Colonic mucosa (tissue), 4 donors: ENCODE measurements at regions not wholly inside any gene's neighbourhood (a gene's known extent, or its start where the extent isn't known, plus 50 kb on each side); places are given as distances from the start of the nearest gene placed in this dataset.

ENCODE experiments used
- DNase-seq: peaks from one replicate; pipeline ENCODE4 v3.0.0-alpha.2; 2020
- H3K27ac ChIP-seq: fragments of 200-600 bp; one replicate; pipeline ENCODE4 v1.8.0; 2021
- H3K27me3 ChIP-seq: fragments of 200-600 bp; one replicate; pipeline ENCODE4 v1.8.0; 2021
- H3K36me3 ChIP-seq: fragments of 200-600 bp; one replicate; pipeline ENCODE4 v1.8.0; 2021
- H3K4me1 ChIP-seq: fragments of 200-600 bp; one replicate; pipeline ENCODE4 v1.8.0; 2021; ENCODE audit warnings: mild to moderate bottlenecking
- H3K4me3 ChIP-seq: fragments of 200-600 bp; one replicate; pipeline ENCODE4 v1.8.0; 2021
- H3K9ac ChIP-seq, 2 donors: one replicate each; pipeline ENCODE4 v1.7.0; 2013; ENCODE audit warnings: control low read depth in 2 of 2, low read depth in 2 of 2, low read length in 2 of 2
- H3K9me3 ChIP-seq: fragments of 200-600 bp; one replicate; pipeline ENCODE4 v1.8.0; 2021
- intact Hi-C: fragments of 100-400 bp; cut with DNase I; formaldehyde crosslinking; loops from one replicate; pipeline ENCODE4 v1.14.1; 2022
- TF ChIP-seq, protein P1 (sequence below): fragments of 200-600 bp; IDR thresholded peaks from one replicate; pipeline ENCODE4 v1.8.0; 2022; ENCODE audit warnings: antibody characterized with exemption, mild to moderate bottlenecking
- donor health status: healthy.
- donor health status: DM: no; HTN: no; CAD: no.
- donor health status: DM: no; HTN: no; CAD: no.

GRCh38 chrX:110938977-110939732 lies 143.5 kb upstream of the CHRDL1 start:
- no peak overlapping the region for H3K27ac ChIP-seq
- no peak for DNase-seq

GRCh38 chrX:110924871-110925270 lies 129.3 kb upstream of the CHRDL1 start:
- Histone ChIP-seq H3K4me3 (no peak overlapping the region), H3K9me3 (no peaks in the 10 kb centered on the region), H3K4me1 (no peaks in the 10 kb centered on the region), H3K9ac (no peak overlapping the region), H3K27ac (no peak overlapping the region), H3K27me3 (peaks cover 4% of the 10 kb centered on the region), H3K36me3 (no peaks in the 10 kb centered on the region)
- TF ChIP-seq, protein P1, sequence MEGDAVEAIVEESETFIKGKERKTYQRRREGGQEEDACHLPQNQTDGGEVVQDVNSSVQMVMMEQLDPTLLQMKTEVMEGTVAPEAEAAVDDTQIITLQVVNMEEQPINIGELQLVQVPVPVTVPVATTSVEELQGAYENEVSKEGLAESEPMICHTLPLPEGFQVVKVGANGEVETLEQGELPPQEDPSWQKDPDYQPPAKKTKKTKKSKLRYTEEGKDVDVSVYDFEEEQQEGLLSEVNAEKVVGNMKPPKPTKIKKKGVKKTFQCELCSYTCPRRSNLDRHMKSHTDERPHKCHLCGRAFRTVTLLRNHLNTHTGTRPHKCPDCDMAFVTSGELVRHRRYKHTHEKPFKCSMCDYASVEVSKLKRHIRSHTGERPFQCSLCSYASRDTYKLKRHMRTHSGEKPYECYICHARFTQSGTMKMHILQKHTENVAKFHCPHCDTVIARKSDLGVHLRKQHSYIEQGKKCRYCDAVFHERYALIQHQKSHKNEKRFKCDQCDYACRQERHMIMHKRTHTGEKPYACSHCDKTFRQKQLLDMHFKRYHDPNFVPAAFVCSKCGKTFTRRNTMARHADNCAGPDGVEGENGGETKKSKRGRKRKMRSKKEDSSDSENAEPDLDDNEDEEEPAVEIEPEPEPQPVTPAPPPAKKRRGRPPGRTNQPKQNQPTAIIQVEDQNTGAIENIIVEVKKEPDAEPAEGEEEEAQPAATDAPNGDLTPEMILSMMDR, result no peak
- intact Hi-C loops, result no loop called here
- no peak for DNase-seq

More at GRCh38 chrX:110938977-110939732, 143.5 kb upstream of the CHRDL1 start:
- H3K36me3 ChIP-seq, result no peaks in the 10 kb centered on the region
- intact Hi-C loops, result no loop called here
- TF ChIP-seq, protein P1, result no peak
- no peak overlapping the region for H3K9ac ChIP-seq
- H3K4me3 ChIP-seq, result no peak overlapping the region
- H3K9me3 ChIP-seq, result no peaks in the 10 kb centered on the region
- H3K4me1 ChIP-seq, result no peaks in the 10 kb centered on the region
- H3K27me3 ChIP-seq, result no peaks in the 10 kb centered on the region

GRCh38 chrX:110920991-110921390 lies 125.4 kb upstream of the CHRDL1 start:
- no peaks in the 10 kb centered on the region for H3K9me3 ChIP-seq
- H3K4me3 ChIP-seq, result no peak overlapping the region
- no peak overlapping the region for H3K9ac ChIP-seq
- DNase-seq, result no peak
- no peak overlapping the region for H3K27ac ChIP-seq
- TF ChIP-seq, protein P1, result no peak
- H3K36me3 ChIP-seq, result no peaks in the 10 kb centered on the region
- peaks cover 4% of the 10 kb centered on the region for H3K27me3 ChIP-seq
- no peaks in the 10 kb centered on the region for H3K4me1 ChIP-seq
- intact Hi-C loops, result no loop called here

DNA sequence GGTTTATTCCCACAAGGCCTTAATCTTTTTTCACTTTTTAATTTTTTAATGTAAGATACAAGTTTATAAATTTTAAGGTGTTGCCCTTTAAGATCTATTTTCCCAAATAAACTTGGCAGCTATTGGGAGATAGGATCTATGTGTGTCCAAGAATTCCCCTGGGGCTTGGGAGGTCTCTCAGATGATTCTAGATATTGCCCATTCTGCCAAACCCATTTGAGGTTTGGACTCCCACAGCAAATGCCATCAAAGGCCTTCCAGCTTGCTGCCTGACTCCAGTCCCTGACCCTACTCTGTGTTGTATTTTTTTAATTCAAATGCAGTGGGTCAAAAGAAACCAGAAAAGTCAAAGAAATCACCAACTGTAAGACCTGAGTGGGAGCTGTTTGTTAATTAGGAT lies 120.0 kb upstream of the CHRDL1 start:
- H3K4me3 ChIP-seq, result no peak overlapping the region
- no peaks in the 10 kb centered on the region for H3K36me3 ChIP-seq
- no peaks in the 10 kb centered on the region for H3K4me1 ChIP-seq
- intact Hi-C loops, result no loop called here
- no peaks in the 10 kb centered on the region for H3K9me3 ChIP-seq
- no peak overlapping the region for H3K9ac ChIP-seq
- no peaks in the 10 kb centered on the region for H3K27me3 ChIP-seq
- TF ChIP-seq, protein P1, result no peak
- no peak overlapping the region for H3K27ac ChIP-seq
- no peak for DNase-seq

DNA sequence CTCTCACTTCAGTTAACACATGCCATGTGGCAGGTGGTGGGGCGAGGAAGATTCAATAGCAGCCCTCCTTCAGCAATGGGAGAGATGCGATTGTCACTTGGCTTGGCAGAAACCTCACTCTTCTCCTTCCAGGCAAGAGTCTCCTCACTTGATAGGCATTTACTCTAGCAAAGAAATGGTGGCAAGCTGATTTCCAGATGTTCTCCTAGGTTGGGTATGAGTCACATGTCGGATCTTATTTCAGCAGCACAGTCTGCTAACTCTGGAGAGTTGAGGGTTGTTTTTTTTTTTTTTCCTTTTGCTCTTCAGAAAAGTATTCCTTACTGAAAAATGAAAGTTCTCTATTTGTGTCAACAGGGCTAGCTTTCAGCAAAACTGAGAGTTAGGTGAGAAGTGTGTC lies 119.5 kb upstream of the CHRDL1 start:
- no peaks in the 10 kb centered on the region for H3K4me1 ChIP-seq
- TF ChIP-seq, protein P1, result no peak
- no peak for DNase-seq
- H3K36me3 ChIP-seq, result no peaks in the 10 kb centered on the region
- H3K27ac ChIP-seq, result no peak overlapping the region
- intact Hi-C loops, result no loop called here
- H3K9ac ChIP-seq, result no peak overlapping the region
- H3K9me3 ChIP-seq, result no peaks in the 10 kb centered on the region
- H3K4me3 ChIP-seq, result no peak overlapping the region
- no peaks in the 10 kb centered on the region for H3K27me3 ChIP-seq
